ENCODE measurements at regions not wholly inside any gene's neighbourhood (a gene's known extent, or its start where the extent isn't known, plus 50 kb on each side); places are given as distances from the start of the nearest gene placed in this dataset.

GRCh38 chr6:2562721-2563451 lies 187.8 kb downstream of the MYLK4 start:
- Mint-ChIP-seq H3K27ac (no peak overlapping the region), H3K36me3 (no peaks in the 10 kb centered on the region), H3K4me3 (no peak overlapping the region), H3K9me3 (no peaks in the 10 kb centered on the region), H3K4me1 (no peaks in the 10 kb centered on the region), H3K27me3 (ENCODE audit: low read depth in 2 of 2) (peaks cover 12 to 23% of the 10 kb centered on the region in 2 donors)
- Histone ChIP-seq H3K36me3 (ENCODE audit: control insufficient read depth, insufficient read depth, low read length) (no peaks in the 10 kb centered on the region), H3K27me3 (ENCODE audit: control insufficient read depth, insufficient read depth, low read length) (no peaks in the 10 kb centered on the region), H3K4me1 (ENCODE audit: control insufficient read depth, insufficient read depth, low read length) (no peaks in the 10 kb centered on the region), H3K4me3 (ENCODE audit: low read length) (no peak overlapping the region), H3K27ac (ENCODE audit: low read length) (no peak overlapping the region), H3K9me3 (ENCODE audit: control insufficient read depth, insufficient read depth, low read length) (no peaks in the 10 kb centered on the region)
- WGBS (ENCODE audit: insufficient coverage), result 100% methylated on average over 2 of the region's 4 CpGs
- intact Hi-C loops (cut with micrococcal nuclease), result no loop called here
- ATAC-seq, result no peak
- TF ChIP-seq CTCF (IDR thresholded peaks at IDR 0.05), result no peak
- no peak for DNase-seq

- no peaks in the 10 kb centered on the region for H3K4me1 ChIP-seq (ENCODE audit: control insufficient read depth, insufficient read depth, low read length)
- Mint-ChIP-seq H3K27ac (no peak overlapping the region), H3K4me1 (no peaks in the 10 kb centered on the region), H3K27me3 (ENCODE audit: low read depth in 2 of 2) (peaks cover 9 to 16% of the 10 kb centered on the region in 2 donors), H3K9me3 (no peaks in the 10 kb centered on the region), H3K36me3 (no peaks in the 10 kb centered on the region), H3K4me3 (no peak overlapping the region)
- H3K4me3 ChIP-seq (ENCODE audit: low read length), result no peak overlapping the region
- intact Hi-C loops (cut with micrococcal nuclease), result no loop called here
- no peak for ATAC-seq
- no peaks in the 10 kb centered on the region for H3K27me3 ChIP-seq (ENCODE audit: control insufficient read depth, insufficient read depth, low read length)
- TF ChIP-seq CTCF (IDR thresholded peaks at IDR 0.05), result no peak
- no peaks in the 10 kb centered on the region for H3K36me3 ChIP-seq (ENCODE audit: control insufficient read depth, insufficient read depth, low read length)
- H3K27ac ChIP-seq (ENCODE audit: low read length), result no peak overlapping the region
- no peaks in the 10 kb centered on the region for H3K9me3 ChIP-seq (ENCODE audit: control insufficient read depth, insufficient read depth, low read length)
- DNase-seq, result no peak
- WGBS (ENCODE audit: insufficient coverage), result 82% methylated on average over 12 of the region's 12 CpGs
Measured at GRCh38 chr6:2560917-2561698, 189.6 kb downstream of the MYLK4 start.

- peaks cover 9 to 23% of the 10 kb centered on the region in 2 donors for H3K27me3 Mint-ChIP-seq (ENCODE audit: low read depth in 2 of 2)
- no peaks in the 10 kb centered on the region for H3K27me3 ChIP-seq (ENCODE audit: control insufficient read depth, insufficient read depth, low read length)
- no peak for ATAC-seq
- no peaks in the 10 kb centered on the region for H3K4me1 Mint-ChIP-seq
- no peaks in the 10 kb centered on the region for H3K4me1 ChIP-seq (ENCODE audit: control insufficient read depth, insufficient read depth, low read length)
- no peak overlapping the region for H3K4me3 ChIP-seq (ENCODE audit: low read length)
- no peaks in the 10 kb centered on the region for H3K36me3 Mint-ChIP-seq
- no peak for TF ChIP-seq CTCF (IDR thresholded peaks at IDR 0.05)
- H3K9me3 Mint-ChIP-seq, result no peaks in the 10 kb centered on the region
- DNase-seq, result no peak
- no peaks in the 10 kb centered on the region for H3K36me3 ChIP-seq (ENCODE audit: control insufficient read depth, insufficient read depth, low read length)
- no peak overlapping the region for H3K27ac ChIP-seq (ENCODE audit: low read length)
- H3K27ac Mint-ChIP-seq, result no peak overlapping the region
- intact Hi-C loops (cut with micrococcal nuclease), result no loop called here
- H3K4me3 Mint-ChIP-seq, result no peak overlapping the region
- WGBS (ENCODE audit: insufficient coverage), result 82% methylated on average over 8 of the region's 8 CpGs
- no peaks in the 10 kb centered on the region for H3K9me3 ChIP-seq (ENCODE audit: control insufficient read depth, insufficient read depth, low read length)
Measured at GRCh38 chr6:2560140-2560818, 190.4 kb downstream of the MYLK4 start.

Measured in natural killer cell (primary cell).